Naive thymus-derived CD4-positive, alpha-beta T cell (primary cell): ENCODE measurements at regions not wholly inside any gene's neighbourhood (a gene's known extent, or its start where the extent isn't known, plus 50 kb on each side); places are given as distances from the start of the nearest gene placed in this dataset.

Experiments
- ATAC-seq: fragments of 150-1000 bp; cut with Tn5 transposase; 2 replicates; pipeline ENCODE4 v1.10.0; 2021; ENCODE audit warnings: mild to moderate bottlenecking, moderate library complexity
- CTCF ChIA-PET: fragments of 350-600 bp; sonication (Branson Sonifier 250); formaldehyde crosslinking; loops from one replicate; lab custom pipeline; 2021; ENCODE audit warnings: antibody characterized with exemption; lab: Charles Lee
- POLR2A ChIA-PET: fragments of 350-600 bp; sonication (Branson Sonifier 250); formaldehyde crosslinking; loops from one replicate; lab custom pipeline; 2021; ENCODE audit warnings: antibody characterized with exemption, inconsistent platforms; lab: Charles Lee
- DNase-seq, 9 donors: peaks; one replicate each; pipeline versions ENCODE4 v3.0.0 to v3.0.0-alpha.2; 2020 to 2022; ENCODE audit warnings: mixed read lengths in 1 of 9
- H3K27ac ChIP-seq: one replicate; pipeline ENCODE4 v1.7.0; 2013; ENCODE audit warnings: mild to moderate bottlenecking, low read depth, low read length, moderate library complexity
- H3K27me3 ChIP-seq, 2 donors: one replicate each; pipeline ENCODE4 v1.7.0; 2013; ENCODE audit warnings: low read length in 2 of 2, mild to moderate bottlenecking in 2 of 2, moderate library complexity in 2 of 2; ENCODE audit not compliant: control insufficient read depth in 2 of 2, insufficient read depth in 2 of 2
- H3K36me3 ChIP-seq, 3 experiments: 1 replicate in 2 of 3; 2 replicates in 1 of 3; pipeline ENCODE4 v1.7.0; 2013; ENCODE audit warnings: low read length in 3 of 3, mild to moderate bottlenecking in 3 of 3, moderate library complexity in 1 of 3; ENCODE audit not compliant: insufficient read depth in 3 of 3, control insufficient read depth in 2 of 3
- H3K4me1 ChIP-seq, 2 donors: one replicate each; pipeline ENCODE4 v1.7.0; 2013; ENCODE audit warnings: low read length in 2 of 2, mild to moderate bottlenecking in 2 of 2, moderate library complexity in 1 of 2; ENCODE audit not compliant: control insufficient read depth in 2 of 2, insufficient read depth in 2 of 2
- H3K4me3 ChIP-seq: 2 replicates; pipeline ENCODE4 v1.7.0; 2013; ENCODE audit warnings: mild to moderate bottlenecking, low read length
- H3K9me3 ChIP-seq, 3 experiments: 1 replicate in 2 of 3; 2 replicates in 1 of 3; pipeline ENCODE4 v1.7.0; 2013; ENCODE audit warnings: low read length in 3 of 3; ENCODE audit not compliant: control insufficient read depth in 2 of 3
- H3K27ac Mint-ChIP-seq, 9 donors: one replicate each; pipeline ENCODE4 v1.8.0; 2020 to 2022; ENCODE audit warnings: mixed read lengths in 9 of 9, mild to moderate bottlenecking in 8 of 9, moderate library complexity in 5 of 9, inconsistent platforms in 2 of 9
- H3K27me3 Mint-ChIP-seq, 5 donors: one replicate each; pipeline ENCODE4 v1.8.0; 2021 to 2022; ENCODE audit warnings: mixed read lengths in 5 of 5, mild to moderate bottlenecking in 1 of 5
- H3K36me3 Mint-ChIP-seq, 5 donors: one replicate each; pipeline ENCODE4 v1.8.0; 2020 to 2022; ENCODE audit warnings: mixed read lengths in 5 of 5, mild to moderate bottlenecking in 3 of 5, inconsistent platforms in 1 of 5
- H3K4me1 Mint-ChIP-seq, 7 donors: one replicate each; pipeline ENCODE4 v1.8.0; 2020 to 2022; ENCODE audit warnings: mixed read lengths in 7 of 7, mild to moderate bottlenecking in 3 of 7, inconsistent platforms in 1 of 7
- H3K4me3 Mint-ChIP-seq, 10 donors: one replicate each; pipeline ENCODE4 v1.8.0; 2020 to 2022; ENCODE audit warnings: mild to moderate bottlenecking in 10 of 10, mixed read lengths in 10 of 10, moderate library complexity in 6 of 10, inconsistent platforms in 2 of 10
- H3K9me3 Mint-ChIP-seq, 11 donors: one replicate each; pipeline ENCODE4 v1.8.0; 2020 to 2022; ENCODE audit warnings: mixed read lengths in 11 of 11, mild to moderate bottlenecking in 4 of 11, inconsistent platforms in 1 of 11, moderate library complexity in 1 of 11
- intact Hi-C, 2 donors: fragments of 100-400 bp; cut with micrococcal nuclease; formaldehyde crosslinking; loops; one replicate each; pipeline ENCODE4 v1.15.1; 2023

DNA sequence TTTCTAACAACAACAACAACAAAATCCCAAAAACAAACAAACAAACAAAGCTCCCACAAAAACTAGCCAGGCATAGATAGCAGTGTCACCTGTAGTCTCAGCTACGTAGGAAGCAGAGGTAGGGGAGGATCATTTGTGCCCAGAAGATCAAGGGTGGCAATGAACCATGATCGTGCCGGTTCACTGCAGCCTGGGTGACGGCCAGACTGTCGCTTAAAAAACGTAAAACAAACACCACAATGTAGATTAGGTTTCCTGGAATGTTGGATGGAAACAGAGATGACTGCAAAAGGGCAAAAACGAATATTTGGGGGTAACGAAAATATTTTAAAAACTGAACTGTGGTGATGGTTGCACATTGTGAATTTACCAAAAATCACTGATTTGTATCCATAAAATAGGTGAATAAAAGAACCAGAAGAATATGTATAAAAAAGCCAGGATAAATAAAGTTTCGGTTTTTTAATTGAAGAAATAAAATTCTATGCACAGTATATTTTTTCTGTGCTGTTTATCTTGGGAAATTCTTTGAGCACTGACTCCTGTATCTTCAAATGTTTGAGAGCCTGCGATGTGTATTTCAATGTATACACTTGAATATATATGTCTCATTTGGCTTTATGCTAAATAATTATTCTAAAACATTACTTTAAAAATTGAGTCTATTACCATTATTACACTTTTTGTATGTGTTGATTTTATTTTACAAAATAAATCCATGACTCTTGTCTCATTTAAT lies 1477.0 kb downstream of the PCDH7 start:
- no peak overlapping the region for H3K4me3 Mint-ChIP-seq
- no peak overlapping the region for H3K4me3 ChIP-seq
- POLR2A ChIA-PET = no interaction called here
- no peaks in the 10 kb centered on the region for H3K36me3 ChIP-seq
- peaks cover 0 to 25% (median 4%) of the 10 kb centered on the region in 11 donors for H3K9me3 Mint-ChIP-seq
- no peak for DNase-seq
- intact Hi-C loops = no loop called here
- H3K27ac ChIP-seq = no peak overlapping the region
- no peaks in the 10 kb centered on the region for H3K4me1 Mint-ChIP-seq
- no peak for ATAC-seq
- no peak overlapping the region for H3K27ac Mint-ChIP-seq
- no peaks in the 10 kb centered on the region for H3K27me3 ChIP-seq
- H3K27me3 Mint-ChIP-seq = no peaks in the 10 kb centered on the region
- no peaks in the 10 kb centered on the region for H3K36me3 Mint-ChIP-seq
- CTCF ChIA-PET = no interaction called here
- no peaks in the 10 kb centered on the region for H3K9me3 ChIP-seq
- H3K4me1 ChIP-seq = no peaks in the 10 kb centered on the region

DNA sequence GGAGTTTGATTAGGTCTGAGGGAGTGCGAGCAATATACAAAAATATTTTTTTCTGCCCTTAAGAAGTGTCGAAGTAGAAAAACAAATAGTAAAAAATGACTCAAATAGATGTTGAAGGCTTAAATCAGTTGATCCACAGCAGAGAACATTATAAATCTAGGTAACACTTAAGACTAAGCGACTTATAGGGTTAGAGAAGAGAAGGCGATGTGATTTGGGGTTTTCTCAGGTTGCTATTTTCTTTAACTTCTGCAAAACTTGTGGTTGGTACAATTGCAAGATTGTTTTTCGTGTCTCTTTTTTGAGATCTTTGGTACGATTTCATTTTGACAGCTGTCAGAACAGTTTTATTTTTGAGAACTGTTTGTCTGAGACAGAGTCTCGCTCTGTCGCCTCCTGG lies 1479.5 kb downstream of the PCDH7 start:
- Mint-ChIP-seq H3K4me3 (no peak overlapping the region), H3K36me3 (no peaks in the 10 kb centered on the region), H3K9me3 (peaks cover 0 to 32% (median 8%) of the 10 kb centered on the region in 11 donors), H3K27ac (no peak overlapping the region), H3K4me1 (no peaks in the 10 kb centered on the region), H3K27me3 (no peaks in the 10 kb centered on the region)
- Histone ChIP-seq H3K4me3 (no peak overlapping the region), H3K9me3 (no peaks in the 10 kb centered on the region), H3K36me3 (no peaks in the 10 kb centered on the region), H3K27me3 (no peaks in the 10 kb centered on the region), H3K4me1 (no peaks in the 10 kb centered on the region), H3K27ac (no peak overlapping the region)
- POLR2A ChIA-PET = no interaction called here
- DNase-seq (no peak), ATAC-seq (no peak)
- CTCF ChIA-PET = no interaction called here
- intact Hi-C loops = no loop called here

DNA sequence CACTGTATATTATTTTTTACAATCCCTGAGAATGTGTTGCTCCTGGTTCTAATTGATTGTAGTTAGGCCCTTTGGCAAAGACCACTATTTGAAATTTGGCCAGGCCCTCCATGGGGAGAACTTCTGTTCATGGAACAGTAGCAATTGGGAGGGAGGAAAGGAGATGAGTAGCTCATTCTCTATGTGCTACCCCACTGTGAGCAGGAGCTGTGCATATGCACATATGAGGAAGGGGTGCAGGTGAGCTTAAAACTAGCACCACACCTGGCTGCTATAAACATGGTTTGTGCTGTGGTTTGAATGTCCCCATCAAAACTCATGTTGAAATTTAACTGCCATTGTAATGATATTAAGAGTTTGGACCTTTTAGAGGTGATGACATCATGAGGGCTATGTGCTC lies 1483.2 kb downstream of the PCDH7 start:
- no peaks in the 10 kb centered on the region for H3K4me1 Mint-ChIP-seq
- intact Hi-C loops = no loop called here
- peaks cover 5 to 31% (median 12%) of the 10 kb centered on the region in 11 donors for H3K9me3 Mint-ChIP-seq
- no peak overlapping the region for H3K4me3 Mint-ChIP-seq
- ATAC-seq (no peak), DNase-seq (no peak)
- no peaks in the 10 kb centered on the region for H3K36me3 Mint-ChIP-seq
- Histone ChIP-seq H3K4me3 (no peak overlapping the region), H3K36me3 (no peaks in the 10 kb centered on the region), H3K4me1 (no peaks in the 10 kb centered on the region), H3K9me3 (no peaks in the 10 kb centered on the region), H3K27me3 (no peaks in the 10 kb centered on the region), H3K27ac (no peak overlapping the region)
- ChIA-PET POLR2A (no interaction called here), CTCF (no interaction called here)
- H3K27me3 Mint-ChIP-seq = no peaks in the 10 kb centered on the region
- no peak overlapping the region for H3K27ac Mint-ChIP-seq

DNA sequence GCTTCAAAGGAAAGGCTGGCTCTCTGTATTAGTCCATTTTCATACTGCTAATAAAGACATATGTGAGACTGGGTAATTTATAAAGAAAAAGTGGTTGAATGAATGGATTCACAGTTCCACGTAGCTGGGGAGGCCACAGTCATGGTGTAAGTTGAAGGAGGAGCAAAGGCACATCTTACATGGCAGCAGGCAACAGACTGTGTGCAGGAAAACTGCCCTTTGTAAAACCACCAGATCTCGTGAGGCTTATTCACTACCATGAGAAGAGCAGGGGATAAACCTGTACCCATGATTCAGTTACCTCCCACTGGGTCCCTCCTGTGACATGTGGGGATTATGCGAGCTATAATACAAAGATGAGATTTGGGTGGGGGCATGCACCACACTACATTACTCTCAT lies 1486.6 kb downstream of the PCDH7 start:
- Histone ChIP-seq H3K4me3 (no peak overlapping the region), H3K4me1 (no peaks in the 10 kb centered on the region), H3K9me3 (no peaks in the 10 kb centered on the region), H3K27ac (no peak overlapping the region), H3K36me3 (no peaks in the 10 kb centered on the region), H3K27me3 (no peaks in the 10 kb centered on the region)
- ATAC-seq (no peak), DNase-seq (no peak)
- H3K36me3 Mint-ChIP-seq = no peaks in the 10 kb centered on the region
- H3K4me1 Mint-ChIP-seq = no peaks in the 10 kb centered on the region
- H3K27ac Mint-ChIP-seq = no peak overlapping the region
- H3K9me3 Mint-ChIP-seq = peaks cover 8 to 33% (median 15%) of the 10 kb centered on the region in 11 donors
- H3K4me3 Mint-ChIP-seq = no peak overlapping the region
- intact Hi-C loops = no loop called here
- ChIA-PET POLR2A (no interaction called here), CTCF (no interaction called here)
- no peaks in the 10 kb centered on the region for H3K27me3 Mint-ChIP-seq

DNA sequence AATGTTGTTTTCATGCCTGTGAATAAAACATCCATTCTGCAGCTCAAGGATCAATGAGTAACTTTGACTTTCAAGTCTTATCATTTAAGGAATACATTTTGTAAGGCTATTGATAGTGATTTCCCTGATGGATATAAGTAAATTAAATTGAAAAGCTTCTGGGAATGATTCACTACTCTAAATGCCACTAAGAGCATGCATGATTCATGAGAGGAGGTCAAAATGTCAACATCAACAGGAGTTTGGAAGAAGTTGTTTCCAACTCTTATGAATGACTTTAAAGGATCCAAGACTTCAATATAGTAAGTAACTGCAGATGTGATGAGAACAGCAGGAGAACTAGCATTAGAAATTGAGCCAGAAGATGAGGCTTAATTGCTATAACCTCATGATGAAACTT lies 1487.3 kb downstream of the PCDH7 start:
- H3K36me3 Mint-ChIP-seq = no peaks in the 10 kb centered on the region
- CTCF ChIA-PET = no interaction called here
- ATAC-seq (no peak), DNase-seq (no peak)
- Histone ChIP-seq H3K27me3 (no peaks in the 10 kb centered on the region), H3K4me3 (no peak overlapping the region), H3K27ac (no peak overlapping the region), H3K9me3 (no peaks in the 10 kb centered on the region), H3K36me3 (no peaks in the 10 kb centered on the region), H3K4me1 (no peaks in the 10 kb centered on the region)
- H3K9me3 Mint-ChIP-seq = peaks cover 6 to 33% (median 14%) of the 10 kb centered on the region in 11 donors
- H3K4me1 Mint-ChIP-seq = no peaks in the 10 kb centered on the region
- no peak overlapping the region for H3K4me3 Mint-ChIP-seq
- POLR2A ChIA-PET = no interaction called here
- H3K27ac Mint-ChIP-seq = no peak overlapping the region
- intact Hi-C loops = no loop called here
- H3K27me3 Mint-ChIP-seq = no peaks in the 10 kb centered on the region

DNA sequence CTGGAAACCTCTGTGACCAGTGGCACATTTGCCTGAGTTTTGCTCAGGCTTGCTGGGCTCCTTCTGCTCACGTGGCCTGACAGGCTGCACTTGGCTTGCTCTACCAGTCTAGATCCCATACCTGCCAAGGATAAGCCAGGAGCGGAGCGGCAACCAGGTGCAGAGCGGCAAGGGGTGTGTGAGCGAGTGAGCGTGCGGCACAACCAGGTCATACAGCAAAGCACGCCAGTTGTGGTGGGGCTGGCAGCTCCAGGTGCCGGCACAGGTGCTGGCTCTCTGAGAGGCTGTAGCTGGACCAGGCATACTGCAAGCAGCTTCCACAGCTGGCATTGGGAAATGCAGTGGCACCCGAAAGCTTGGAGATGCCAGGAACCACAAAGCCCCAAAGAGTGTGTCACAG lies 1495.1 kb downstream of the PCDH7 start:
- no peaks in the 10 kb centered on the region for H3K27me3 Mint-ChIP-seq
- CTCF ChIA-PET = no interaction called here
- ATAC-seq = no peak

DNA sequence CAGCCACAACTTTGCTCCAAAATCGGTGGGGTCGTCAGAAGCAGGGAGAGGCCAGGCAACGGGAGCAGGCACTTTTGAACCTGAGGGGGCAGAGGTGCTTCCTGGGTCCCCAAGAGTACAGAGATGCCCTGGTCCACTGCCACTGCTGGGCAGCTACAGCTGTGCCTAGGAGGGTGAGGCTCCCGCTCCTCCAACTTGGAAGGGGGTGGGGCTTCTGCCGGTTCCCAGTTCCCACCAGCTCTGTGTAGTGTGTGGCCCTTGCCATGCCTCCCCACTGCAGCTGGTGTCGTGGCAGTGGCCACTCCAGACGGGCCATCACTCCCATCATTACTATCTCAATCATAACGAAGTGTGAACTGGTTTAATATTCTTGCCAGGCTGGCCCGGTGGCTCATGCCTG lies 1496.3 kb downstream of the PCDH7 start:
- Mint-ChIP-seq H3K4me3 (no peak overlapping the region), H3K27me3 (no peaks in the 10 kb centered on the region), H3K9me3 (peaks cover 0 to 19% (median 4%) of the 10 kb centered on the region in 11 donors), H3K27ac (no peak overlapping the region), H3K4me1 (no peaks in the 10 kb centered on the region), H3K36me3 (no peaks in the 10 kb centered on the region)
- no peaks in the 10 kb centered on the region for H3K27me3 ChIP-seq
- intact Hi-C loops = no loop called here
- ATAC-seq = no peak
- DNase-seq = no peak
- no peaks in the 10 kb centered on the region for H3K36me3 ChIP-seq
- CTCF ChIA-PET = no interaction called here
- no peak overlapping the region for H3K4me3 ChIP-seq
- POLR2A ChIA-PET = no interaction called here
- no peak overlapping the region for H3K27ac ChIP-seq
- no peaks in the 10 kb centered on the region for H3K9me3 ChIP-seq
- H3K4me1 ChIP-seq = no peaks in the 10 kb centered on the region

More for the DNA sequence above, 1495.1 kb downstream of the PCDH7 start:
- Histone ChIP-seq H3K36me3 (no peaks in the 10 kb centered on the region), H3K4me1 (no peaks in the 10 kb centered on the region), H3K4me3 (no peak overlapping the region), H3K9me3 (no peaks in the 10 kb centered on the region), H3K27me3 (no peaks in the 10 kb centered on the region), H3K27ac (no peak overlapping the region)
- Mint-ChIP-seq H3K27ac (no peak overlapping the region), H3K4me1 (no peaks in the 10 kb centered on the region), H3K4me3 (no peak overlapping the region), H3K36me3 (no peaks in the 10 kb centered on the region), H3K9me3 (peaks cover 2 to 16% (median 5%) of the 10 kb centered on the region in 11 donors)
- DNase-seq = no peak
- POLR2A ChIA-PET = no interaction called here
- intact Hi-C loops = no loop called here
